ENCODE measurements at regions not wholly inside any gene's neighbourhood (a gene's known extent, or its start where the extent isn't known, plus 50 kb on each side); places are given as distances from the start of the nearest gene placed in this dataset.
"Not testable (repeated sequence)": the region's sequence is repeated elsewhere in the genome, so short reads cannot be mapped to it uniquely, and the experiment has no call there.

DNA sequence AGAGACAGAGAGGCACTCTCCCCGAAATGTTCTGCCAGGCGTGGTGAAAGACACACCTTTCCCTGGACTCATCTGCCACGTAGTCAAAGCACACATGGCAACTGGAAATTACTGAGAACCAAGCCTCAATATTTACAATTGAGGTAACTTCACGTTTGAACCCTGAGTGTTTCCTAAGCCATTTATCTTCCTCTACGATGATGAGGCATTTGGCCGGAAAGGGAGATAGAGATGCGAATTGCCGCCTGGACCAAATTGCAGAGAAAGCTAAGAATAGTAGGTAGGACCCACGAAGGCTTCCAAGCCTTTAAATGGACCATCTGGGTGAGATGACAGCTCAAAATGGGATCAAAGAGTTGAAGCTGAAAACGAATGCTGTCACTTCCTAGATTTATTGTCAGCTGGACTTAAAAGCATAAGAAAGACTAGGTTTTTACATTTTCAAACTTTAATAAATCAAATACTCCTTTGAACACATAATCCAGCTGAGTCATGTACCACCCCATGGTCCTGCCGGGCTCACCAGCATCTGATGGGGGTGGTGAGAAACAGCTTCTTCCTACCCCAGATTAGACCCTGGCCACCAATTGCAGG lies 135.6 kb upstream of the LYZL2 start:
- no peak for DNase-seq (ENCODE audit: low read depth, low spot score)

DNA sequence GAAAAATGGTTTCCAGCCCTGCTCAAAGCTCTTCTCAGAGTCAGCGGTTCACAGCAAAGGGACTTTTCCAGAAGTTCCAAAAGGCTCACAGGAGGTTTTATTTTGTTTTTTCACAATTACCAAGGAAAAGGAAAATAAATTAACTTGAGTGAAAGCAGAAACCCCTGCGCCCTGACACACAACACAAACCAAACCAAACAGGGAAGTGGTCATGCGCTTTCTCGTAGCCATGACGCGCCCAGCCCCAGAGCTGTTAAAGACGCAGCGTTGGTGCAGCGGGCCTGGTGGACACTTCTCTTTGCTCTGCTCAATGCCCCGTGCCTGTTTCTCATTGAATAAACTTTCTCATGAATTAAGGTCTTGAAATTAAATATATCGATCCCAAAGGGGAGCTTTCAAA lies 134.4 kb upstream of the LYZL2 start:
- no peak for DNase-seq (ENCODE audit: low read depth, low spot score)

DNA sequence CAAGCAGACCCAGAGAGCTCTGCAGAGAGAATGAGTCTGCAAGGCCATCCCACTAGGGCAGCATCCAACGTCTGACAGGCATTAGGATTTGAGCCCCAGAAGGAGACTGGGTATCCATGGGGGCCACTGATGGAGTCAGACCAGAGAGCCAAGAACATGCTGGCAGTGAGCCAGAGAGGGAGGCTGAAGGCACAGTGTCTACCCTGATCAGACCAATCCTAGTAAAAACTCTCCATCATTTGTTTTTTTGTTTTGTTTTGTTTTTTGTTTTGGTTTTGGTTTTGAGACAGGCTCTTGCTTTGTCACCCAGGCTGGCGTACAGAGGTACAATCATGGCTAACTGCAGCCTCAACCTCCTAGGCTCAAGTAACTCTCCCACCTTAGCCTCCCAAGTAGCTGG lies 133.1 kb upstream of the LYZL2 start:
- no peak for DNase-seq (ENCODE audit: low read depth, low spot score)

DNA sequence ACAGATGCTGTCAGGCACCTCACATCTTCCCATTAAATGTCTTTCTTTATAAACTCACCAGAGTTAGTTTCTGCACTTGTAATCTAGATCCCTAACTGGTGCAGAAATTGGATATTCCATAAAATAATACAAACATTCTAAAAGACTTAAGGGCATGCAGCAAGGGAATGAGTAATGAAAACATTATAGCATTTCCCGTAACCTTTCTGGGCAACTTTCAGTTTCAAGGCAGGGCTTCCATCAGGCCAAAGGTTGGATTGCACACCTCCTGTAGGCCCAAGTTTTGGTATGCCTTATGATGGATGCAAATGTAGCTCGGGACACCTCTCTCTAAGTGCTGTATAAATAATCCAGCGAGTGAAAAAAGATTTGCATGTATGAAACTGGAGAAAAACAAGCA lies 129.9 kb upstream of the LYZL2 start:
- DNase-seq (ENCODE audit: low read depth, low spot score): peak; percentile 37

DNA sequence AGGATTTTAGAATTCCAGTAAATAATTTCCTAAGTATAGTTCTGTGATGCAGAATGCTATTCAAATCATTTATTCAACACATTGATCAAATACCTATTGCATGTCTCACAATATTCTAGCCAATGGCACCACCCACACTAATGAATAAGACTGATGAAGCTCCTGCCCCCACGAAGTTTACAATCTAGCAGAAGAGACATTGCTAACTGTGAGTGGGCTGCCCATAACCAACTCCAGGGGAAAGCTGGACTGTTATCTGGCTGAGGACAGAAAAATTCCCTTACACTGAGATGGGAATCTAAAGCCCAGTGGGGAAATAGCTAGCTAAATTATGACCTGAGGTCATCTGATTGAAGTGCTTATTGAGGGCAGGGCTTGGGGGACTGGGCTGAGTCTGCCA lies 128.8 kb upstream of the LYZL2 start:
- DNase-seq (ENCODE audit: low read depth, low spot score): no peak

DNA sequence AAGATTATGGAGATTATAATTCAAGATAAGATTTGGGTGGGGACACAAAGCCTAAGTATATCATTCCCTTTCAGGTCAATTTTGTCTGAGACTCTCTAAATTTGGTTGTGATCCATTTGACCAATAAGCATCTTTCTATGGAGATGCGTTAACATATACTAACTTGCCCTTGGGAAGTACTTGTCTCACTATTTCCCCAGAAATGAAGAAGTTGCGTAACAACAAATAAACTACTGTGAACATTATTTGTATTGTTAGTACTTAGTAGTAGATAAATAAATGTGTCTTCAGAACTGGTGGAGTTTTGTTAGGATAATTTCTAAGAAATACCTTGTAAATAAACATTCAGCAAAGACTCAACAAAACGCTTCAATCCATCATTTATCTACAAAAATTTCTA lies 127.3 kb upstream of the LYZL2 start:
- no peak for DNase-seq (ENCODE audit: low read depth, low spot score)

DNA sequence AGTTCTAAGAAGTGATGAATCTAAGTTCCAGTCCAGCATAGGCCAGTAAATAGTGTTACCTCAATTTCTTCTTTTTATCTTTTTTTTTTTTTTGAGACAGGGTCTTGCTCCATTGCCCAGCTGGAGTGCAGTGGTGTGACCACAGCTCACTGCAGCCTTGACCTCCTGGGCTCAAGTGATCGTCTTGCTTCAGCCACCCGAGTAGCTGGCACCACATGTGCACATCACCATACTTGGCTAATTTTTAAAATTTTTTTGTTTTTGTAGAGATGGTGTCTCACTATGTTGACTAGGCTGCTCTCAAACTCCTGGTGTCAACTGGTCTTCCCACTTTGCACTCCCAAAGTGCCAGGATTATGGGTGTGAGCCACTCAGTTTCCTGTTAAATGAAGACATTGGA lies 126.6 kb upstream of the LYZL2 start:
- DNase-seq (ENCODE audit: low read depth, low spot score): no peak

DNA sequence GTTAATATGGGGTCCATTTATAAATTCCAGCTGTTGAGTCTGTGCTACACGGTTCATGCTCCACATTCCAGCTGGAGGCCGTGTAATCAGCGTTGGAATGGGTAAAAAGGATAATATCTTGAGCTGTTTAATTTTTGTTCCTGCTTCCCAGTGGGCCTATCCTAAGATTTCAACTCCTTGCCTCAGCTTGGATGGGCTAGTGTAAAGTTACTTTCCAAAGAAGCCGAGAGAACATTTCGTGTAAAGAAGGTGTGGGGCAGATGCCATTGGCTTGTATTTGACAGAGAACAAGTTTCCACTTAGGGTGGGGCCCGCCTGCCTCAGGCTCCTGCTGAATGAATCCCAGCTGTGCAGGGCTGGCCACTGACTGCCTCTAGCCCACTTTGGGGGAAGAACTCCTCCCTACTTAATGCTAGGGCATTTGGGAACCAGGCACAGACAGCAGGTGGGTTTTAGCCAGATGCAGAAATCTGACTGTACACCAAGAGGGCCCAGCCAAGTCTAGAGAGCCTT lies 125.9 kb upstream of the LYZL2 start:
- no peak for DNase-seq (ENCODE audit: low read depth, low spot score)

DNA sequence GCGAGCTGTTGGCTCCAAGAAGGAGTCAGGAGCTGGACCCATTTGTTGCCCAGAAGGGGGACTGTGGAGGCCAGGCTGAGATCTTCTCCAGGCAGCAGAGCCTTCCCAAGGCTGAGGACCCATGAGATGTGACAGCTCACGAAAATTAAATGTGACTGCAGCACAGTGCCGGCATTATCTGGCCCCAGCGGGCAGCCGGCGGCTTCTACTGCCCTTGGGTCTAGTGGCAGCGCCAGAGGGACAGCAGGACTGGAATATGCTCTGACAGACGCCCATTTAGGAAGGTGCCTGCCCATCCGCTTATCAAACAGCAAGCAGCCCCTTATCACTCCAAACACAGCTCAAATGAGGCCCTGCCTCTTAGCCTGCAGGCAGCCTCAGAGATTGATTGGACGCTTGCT lies 122.9 kb upstream of the LYZL2 start:
- DNase-seq (ENCODE audit: low read depth, low spot score): no peak

DNA sequence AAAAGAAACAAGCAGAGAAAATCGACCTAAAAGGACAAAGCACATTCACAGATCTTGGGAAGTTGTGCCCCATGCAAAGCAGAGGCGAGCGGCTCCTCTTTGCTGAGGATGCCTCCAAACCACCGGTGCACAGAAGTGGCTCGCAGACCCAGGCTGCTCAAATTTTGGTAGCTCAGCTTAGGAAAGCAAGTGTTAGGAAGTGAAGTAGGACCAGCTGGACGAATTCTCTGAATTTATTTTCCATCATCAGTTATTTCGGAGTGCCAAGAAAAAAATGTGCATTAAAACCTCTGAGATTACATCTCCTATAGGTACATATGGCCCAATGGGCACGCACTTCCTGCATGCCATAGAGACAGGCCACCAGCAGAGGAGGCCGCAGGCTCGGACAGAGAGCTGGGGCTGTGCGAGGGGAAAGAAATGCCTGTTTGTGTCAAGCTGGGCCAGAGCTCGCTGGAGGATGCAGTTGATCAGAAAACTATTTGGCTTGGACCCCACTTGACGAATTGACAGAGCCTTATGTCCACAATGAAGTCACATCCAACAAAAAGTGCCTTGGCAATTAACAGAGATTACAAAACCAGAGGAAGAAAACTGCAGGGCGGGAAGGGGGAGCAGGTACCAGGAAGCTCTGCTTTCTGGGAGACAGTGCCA lies 122.3 kb upstream of the LYZL2 start:
- DNase-seq (ENCODE audit: low read depth, low spot score): peak; percentile 46

DNA sequence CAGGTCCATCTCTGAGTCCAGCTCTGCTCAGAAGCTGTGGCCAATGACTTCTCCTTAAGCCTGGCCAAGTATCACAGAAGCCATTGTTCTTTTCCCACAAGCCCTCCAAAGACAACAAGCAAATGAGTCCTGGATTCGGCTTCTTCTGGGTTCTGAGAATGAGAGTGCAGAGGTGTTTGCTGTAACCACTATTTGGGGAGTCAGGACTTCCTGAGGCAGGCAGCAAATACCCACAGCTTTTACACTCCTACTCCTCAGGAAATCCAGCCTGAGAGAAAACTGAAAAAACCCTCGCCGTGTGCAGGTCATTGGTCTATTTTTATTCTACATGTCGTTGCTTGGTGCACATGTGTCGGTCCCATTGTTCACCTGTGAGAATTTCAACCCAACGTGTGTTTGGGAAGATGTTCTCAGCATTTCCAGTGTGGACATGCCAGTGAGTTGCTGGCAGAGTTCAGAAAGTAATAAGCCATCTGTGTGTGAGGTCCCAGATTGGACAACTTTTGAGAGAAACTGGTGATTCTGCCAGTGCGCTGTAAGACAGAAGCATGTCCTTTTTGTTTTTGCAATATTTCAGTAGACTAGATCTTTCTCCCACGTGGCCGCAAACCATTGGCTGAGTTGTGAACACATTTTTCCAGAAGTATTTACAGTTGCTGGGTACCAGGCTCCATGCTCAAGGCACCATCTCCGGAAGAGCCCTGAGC lies 121.6 kb upstream of the LYZL2 start:
- DNase-seq (ENCODE audit: low read depth, low spot score): no peak

DNA sequence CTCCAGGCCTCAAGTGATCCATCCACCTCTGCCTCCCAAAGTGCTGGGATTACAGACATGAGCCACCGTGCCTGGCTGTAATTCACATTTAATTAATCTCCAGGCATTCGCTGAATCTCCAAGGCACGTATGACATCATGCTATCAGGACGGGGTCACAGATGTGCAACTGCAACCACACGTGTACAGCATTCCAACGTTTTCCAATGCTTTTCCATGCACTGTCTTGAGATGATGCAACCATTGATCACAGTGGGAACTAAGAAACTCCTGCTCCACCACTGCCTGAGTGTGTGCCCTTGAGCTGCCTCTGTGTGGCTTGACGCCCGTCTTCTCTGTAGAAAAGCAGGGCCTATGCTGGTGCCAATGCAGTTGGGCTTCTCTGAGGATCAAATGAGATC lies 119.8 kb upstream of the LYZL2 start:
- no peak for DNase-seq (ENCODE audit: low read depth, low spot score)

DNA sequence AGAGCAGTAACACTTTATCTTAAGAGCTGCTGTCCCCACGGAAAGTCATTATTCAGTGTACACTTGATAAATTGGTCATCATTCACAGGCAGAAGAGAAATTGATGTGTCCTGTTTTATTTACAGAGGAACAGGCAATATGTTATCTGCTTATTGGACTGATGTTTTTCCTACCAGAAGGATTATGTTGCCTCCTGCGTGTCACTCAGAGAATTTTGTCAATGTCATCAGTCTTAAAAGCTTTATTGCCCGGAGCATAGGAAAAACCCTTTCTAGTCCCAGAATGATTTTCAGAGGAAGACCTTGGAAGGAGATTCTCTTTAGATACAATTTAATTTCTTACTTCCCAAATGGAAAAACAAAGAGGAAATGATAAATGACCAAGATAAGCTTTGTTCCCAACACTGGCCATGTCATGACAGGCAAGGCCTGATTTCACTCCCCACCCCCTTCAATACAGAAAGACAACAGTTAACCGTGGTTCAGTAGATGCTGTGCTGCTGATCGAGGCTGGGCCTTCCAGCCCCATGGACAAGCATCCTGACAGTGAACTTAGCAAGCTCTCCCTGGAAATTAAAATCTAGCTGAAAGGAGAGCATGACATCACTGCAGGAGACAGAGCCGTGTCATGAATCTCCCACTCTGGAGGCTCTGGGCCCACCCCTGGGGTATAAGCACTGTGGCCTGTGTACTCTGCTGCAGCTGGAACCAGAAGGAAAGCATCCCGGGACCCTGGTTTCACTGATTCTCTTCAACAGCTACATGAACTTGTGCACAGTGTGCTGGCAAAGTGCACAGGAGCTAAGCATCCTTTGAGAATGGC lies 118.8 kb upstream of the LYZL2 start:
- DNase-seq (ENCODE audit: low read depth, low spot score): no peak

DNA sequence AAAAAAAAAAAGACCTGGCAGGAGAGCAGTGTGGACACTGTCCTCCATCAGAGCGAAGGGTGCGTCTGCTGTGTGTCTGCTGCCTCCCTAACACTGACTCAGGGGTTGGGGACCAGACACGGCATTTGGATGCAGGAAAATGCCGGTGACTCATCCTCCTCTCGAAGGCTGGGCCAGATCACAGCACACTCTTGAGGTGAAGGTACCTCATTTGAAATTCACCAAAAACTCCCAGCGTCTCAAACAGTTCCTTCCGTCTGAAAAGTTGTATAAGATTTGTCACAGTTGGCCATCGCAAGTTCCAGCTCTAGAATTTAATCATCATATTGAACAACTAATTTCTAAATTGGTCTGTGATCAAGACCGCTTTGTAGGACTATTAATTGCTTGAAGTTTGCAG lies 118.1 kb upstream of the LYZL2 start:
- DNase-seq (ENCODE audit: low read depth, low spot score): no peak

DNA sequence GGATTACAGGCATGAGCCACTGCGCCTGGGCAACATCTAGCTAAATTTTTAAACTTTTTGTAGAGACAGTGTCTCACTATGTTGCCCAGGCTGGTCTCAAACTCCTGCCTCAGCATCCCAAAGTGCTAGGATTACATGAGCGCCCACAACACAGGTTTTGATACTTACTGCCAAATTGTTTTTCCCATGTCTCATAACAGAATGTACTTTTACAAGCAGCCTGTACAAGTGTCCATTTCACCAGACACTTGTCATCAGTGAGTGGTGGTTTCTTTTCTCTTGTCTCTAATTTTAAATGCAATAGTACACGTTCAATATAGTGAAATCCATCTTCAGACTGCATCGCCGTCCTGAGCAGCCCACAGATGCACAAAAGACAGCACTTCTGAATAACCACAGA lies 116.4 kb upstream of the LYZL2 start:
- no peak for DNase-seq (ENCODE audit: low read depth, low spot score)

DNA sequence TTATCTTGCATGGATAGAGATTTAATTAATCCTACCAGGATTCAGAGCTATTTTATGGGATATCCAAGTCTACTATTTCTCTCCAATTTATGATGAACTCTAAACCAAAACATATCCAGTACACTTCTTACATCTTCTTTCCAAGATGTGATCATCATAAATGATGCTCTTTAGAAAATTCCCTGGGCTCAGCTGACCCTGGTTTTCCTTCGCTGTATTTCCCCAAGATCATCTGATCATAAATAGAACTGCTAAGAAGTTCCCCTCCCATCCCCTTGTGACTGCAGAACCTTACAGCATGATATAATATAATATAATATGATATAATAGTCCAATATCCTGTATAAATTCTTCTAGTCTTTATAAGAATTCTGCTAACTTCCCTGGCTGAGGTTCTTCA lies 114.6 kb upstream of the LYZL2 start:
- no peak for DNase-seq (ENCODE audit: low read depth, low spot score)

DNA sequence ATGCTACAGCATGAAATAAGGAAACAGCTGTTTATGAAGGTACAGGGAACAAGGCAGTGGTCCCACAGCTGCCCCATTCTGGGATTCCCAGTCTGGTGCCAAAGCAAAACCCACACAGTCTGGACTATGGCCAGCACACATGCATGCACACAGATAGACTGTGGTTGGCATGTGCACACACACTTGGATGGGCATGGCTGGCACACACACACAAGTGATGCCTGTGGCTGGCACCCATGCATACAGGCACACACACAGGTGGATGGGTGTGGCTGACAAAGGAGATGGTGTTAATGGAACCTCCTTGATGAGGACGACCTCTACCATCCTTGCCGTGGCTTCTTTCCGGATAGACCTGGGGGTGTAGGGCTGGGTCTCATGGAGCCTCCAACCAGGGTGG lies 114.0 kb upstream of the LYZL2 start:
- no peak for DNase-seq (ENCODE audit: low read depth, low spot score)

DNA sequence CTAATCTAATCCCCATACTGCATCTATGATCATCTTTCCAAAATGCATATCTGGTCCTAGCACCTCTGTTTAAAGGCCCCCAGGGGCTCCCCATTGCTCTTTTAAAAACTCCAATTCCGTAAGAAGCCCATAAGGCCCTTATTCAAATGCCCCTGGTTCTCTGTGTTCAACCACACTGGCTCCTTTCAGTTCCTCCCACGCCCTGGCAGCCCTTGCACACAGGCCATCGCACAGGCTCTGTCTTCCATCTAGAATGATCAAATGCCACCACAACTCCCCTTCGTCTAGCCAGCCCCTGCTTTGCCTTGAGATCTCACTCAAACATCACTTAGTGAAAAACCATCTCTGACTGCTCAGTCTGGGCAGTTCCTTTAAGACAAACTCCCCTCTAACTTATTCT lies 112.9 kb upstream of the LYZL2 start:
- DNase-seq (ENCODE audit: low read depth, low spot score): no peak

DNA sequence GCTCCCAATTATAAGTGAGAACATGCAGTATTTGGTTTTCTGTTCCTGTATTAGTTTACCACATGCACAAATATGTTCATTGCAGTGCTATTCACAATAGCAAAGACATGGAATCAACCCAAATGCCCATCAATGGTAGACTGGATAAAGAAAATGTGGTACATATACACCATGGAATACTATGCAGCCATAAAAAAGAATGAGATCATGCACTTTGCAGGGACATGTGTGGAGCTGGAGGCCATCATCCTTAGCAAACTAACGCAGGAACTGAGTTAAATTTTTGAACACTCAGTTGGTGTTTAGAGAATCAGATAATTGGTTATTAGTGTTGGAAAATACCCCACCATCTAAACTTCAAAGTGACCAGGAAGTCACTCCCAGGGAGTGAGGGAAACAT lies 111.2 kb upstream of the LYZL2 start:
- DNase-seq (ENCODE audit: low read depth, low spot score): not testable (repeated sequence)

DNA sequence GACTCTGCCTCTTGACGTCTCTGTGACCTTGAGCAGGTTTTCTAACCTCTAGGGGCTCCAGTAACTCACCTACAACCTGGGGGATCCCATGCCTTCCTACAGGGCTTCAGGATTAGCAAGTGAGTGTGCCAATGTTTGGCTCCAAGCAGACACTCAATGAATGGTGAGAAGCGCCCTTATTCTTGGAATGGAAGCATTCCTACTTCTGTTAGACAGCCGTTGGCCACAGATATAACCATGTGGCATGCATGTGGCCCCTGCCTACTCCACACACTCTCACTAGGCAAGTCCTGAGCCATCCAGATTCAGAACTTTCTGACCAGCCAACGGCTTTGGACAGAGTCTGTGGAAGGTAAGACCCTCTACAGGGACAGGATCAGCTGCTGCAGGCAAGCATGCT lies 108.9 kb upstream of the LYZL2 start:
- no peak for DNase-seq (ENCODE audit: low read depth, low spot score)

DNA sequence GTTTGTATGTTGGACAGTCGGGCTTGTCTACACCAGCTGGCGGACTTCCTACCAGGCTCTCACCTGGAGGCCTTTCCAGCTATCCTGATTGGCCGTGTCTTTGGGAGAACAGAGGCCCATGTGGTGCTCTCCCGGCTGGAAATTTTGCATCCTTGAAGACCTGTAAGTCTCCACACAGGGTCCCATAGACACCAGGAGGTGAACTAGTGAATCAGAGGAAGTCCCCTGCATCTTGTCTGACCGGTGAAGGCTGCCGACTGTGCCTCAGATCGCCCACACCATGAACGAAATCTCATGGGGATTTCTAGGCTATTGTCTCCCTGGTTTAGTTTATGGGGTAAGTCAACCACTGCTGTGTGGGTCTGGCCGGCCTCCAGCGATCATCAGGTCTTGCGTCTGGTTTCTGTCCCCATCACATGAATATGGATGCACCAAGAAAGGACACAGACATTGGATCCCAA lies 108.4 kb upstream of the LYZL2 start:
- no peak for DNase-seq (ENCODE audit: low read depth, low spot score)

DNA sequence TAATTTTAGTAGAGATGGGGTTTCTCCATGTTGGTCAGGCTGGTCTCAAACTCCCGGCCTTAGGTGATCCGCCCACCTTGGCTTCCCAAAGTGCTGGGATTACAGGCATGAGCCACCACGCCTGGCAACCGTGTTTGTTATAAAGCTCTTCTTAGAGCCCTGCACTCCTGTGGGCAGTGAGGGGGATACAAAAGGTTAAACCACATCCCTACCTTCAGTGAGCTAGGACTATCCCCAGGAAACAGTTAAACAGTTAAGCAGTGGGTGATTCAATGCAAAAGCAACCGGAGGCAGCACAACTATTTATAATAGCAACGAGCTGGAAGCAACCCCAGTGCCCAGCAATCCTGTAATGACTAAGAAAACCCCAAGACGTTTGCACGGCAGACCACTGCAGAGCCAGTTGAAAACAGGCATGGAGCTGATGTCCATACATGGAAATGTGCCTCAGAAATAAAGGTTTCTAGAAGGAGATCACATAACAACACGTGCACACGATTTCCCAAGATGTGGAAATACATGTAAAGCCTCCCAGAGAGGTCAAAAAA lies 107.2 kb upstream of the LYZL2 start:
- DNase-seq (ENCODE audit: low read depth, low spot score): peak; percentile 93

All from brain pericyte (primary cell).